ENCODE measurements at regions not wholly inside any gene's neighbourhood (a gene's known extent, or its start where the extent isn't known, plus 50 kb on each side); places are given as distances from the start of the nearest gene placed in this dataset.

GRCh38 chr2:189337656-189338055, 103.6 kb upstream of the WDR75 start (continued):
- TF ChIP-seq PRDM15 (CRISPR knock-in tag; IDR thresholded peaks at IDR 0.05) (no peak), POLR2A (IDR thresholded peaks at IDR 0.05; ENCODE audit: low read depth, low read length) (no peak), CEBPB (IDR thresholded peaks at IDR 0.05; ENCODE audit: borderline replicate concordance in 1 of 2, low read depth in 2 of 2, low read length in 2 of 2) (no peak), BMI1 (IDR thresholded peaks at IDR 0.05; ENCODE audit: borderline replicate concordance) (no peak), BRCA1 (IDR thresholded peaks at IDR 0.05; ENCODE audit: low read depth, low read length) (no peak), RAD21 (IDR thresholded peaks at IDR 0.05; ENCODE audit: insufficient read depth, low read depth, low read length) (no peak), ZNF274 (IDR thresholded peaks at IDR 0.05; ENCODE audit: insufficient read depth, insufficient read length) (no peak), REST (IDR thresholded peaks at IDR 0.05; ENCODE audit: low read depth, low read length) (no peak), JUNB (IDR thresholded peaks at IDR 0.05) (no peak), CTCF (IDR thresholded peaks at IDR 0.05 in 2 of 3, conservative IDR thresholded peaks at IDR 0.05 in 1 of 3; ENCODE audit: control insufficient read depth in 2 of 3, extremely low read depth in 1 of 3, insufficient read depth in 1 of 3, low read depth in 3 of 3, low read length in 3 of 3) (no peak), SKIL (IDR thresholded peaks at IDR 0.05; ENCODE audit: low read depth, poor library complexity, severe bottlenecking) (no peak), ZNF217 (IDR thresholded peaks at IDR 0.05) (no peak), ELK1 (IDR thresholded peaks at IDR 0.05; ENCODE audit: low read depth, low read length) (no peak), IRF4 (IDR thresholded peaks at IDR 0.05; ENCODE audit: low read depth, low read length) (no peak)

Measured in GM12878 (cell line).